ENCODE measurements at regions not wholly inside any gene's neighbourhood (a gene's known extent, or its start where the extent isn't known, plus 50 kb on each side); places are given as distances from the start of the nearest gene placed in this dataset.

GRCh38 chr10:33609546-33609945, 275.1 kb upstream of the NRP1 start:
- Histone ChIP-seq H3K27ac (no peak overlapping the region), H3K4me3 (no peak overlapping the region), H3K27me3 (no peaks in the 10 kb centered on the region), H3K9me3 (peaks cover 0 to 19% (median 7%) of the 10 kb centered on the region in 11 donors), H3K4me1 (peaks cover 0 to 14% (median 0%) of the 10 kb centered on the region in 9 donors), H3K36me3 (no peaks in the 10 kb centered on the region)
- DNase-seq (no peak), ATAC-seq (no peak)
- TF ChIP-seq CTCF (IDR thresholded peaks at IDR 0.05), result no peak
- intact Hi-C loops (cut with DNase I), result no loop called here

- H3K4me3 ChIP-seq, result no peak overlapping the region
- H3K4me1 ChIP-seq, result no peaks in the 10 kb centered on the region
- H3K27ac ChIP-seq, result no peak overlapping the region
- ATAC-seq, result no peak
- H3K9me3 ChIP-seq, result peaks cover 0 to 21% (median 0%) of the 10 kb centered on the region in 11 donors
- TF ChIP-seq CTCF (IDR thresholded peaks at IDR 0.05), result no peak
- DNase-seq, result no peak
- no peaks in the 10 kb centered on the region for H3K36me3 ChIP-seq
- intact Hi-C loops (cut with DNase I), result no loop called here
- WGBS, 2 donors, result 55 to 66% methylated on average over 1 of the region's 1 CpG
- H3K27me3 ChIP-seq, result no peaks in the 10 kb centered on the region
Measured at GRCh38 chr10:33602278-33602677, 267.8 kb upstream of the NRP1 start.

- Histone ChIP-seq H3K36me3 (no peaks in the 10 kb centered on the region), H3K4me3 (no peak overlapping the region), H3K4me1 (no peaks in the 10 kb centered on the region), H3K27me3 (no peaks in the 10 kb centered on the region), H3K27ac (no peak overlapping the region), H3K9me3 (peaks cover 0 to 21% (median 0%) of the 10 kb centered on the region in 11 donors)
- 72 to 84% methylated on average over 3 of the region's 3 CpGs for WGBS, 2 donors
- ATAC-seq, result no peak
- no peak for DNase-seq
- TF ChIP-seq CTCF (IDR thresholded peaks at IDR 0.05), result no peak
- intact Hi-C loops (cut with DNase I), result no loop called here
Measured at GRCh38 chr10:33600381-33600780, 265.9 kb upstream of the NRP1 start.

GRCh38 chr10:33596422-33596821, 262.0 kb upstream of the NRP1 start:
- Histone ChIP-seq H3K4me1 (no peaks in the 10 kb centered on the region), H3K36me3 (no peaks in the 10 kb centered on the region), H3K27ac (no peak overlapping the region), H3K4me3 (no peak overlapping the region), H3K9me3 (peaks cover 0 to 21% (median 0%) of the 10 kb centered on the region in 11 donors), H3K27me3 (no peaks in the 10 kb centered on the region)
- intact Hi-C loops (cut with DNase I), result loop anchor here in 1 of 10 donors (10.0 kb wide), 1 partner anchor 1478 kb away; no protein-coding TSS in a partner anchor
- TF ChIP-seq CTCF (IDR thresholded peaks at IDR 0.05), result no peak
- DNase-seq (no peak), ATAC-seq (no peak)
- 71 to 77% methylated on average over 6 of the region's 6 CpGs for WGBS, 2 donors
